ENCODE measurements at regions not wholly inside any gene's neighbourhood (a gene's known extent, or its start where the extent isn't known, plus 50 kb on each side); places are given as distances from the start of the nearest gene placed in this dataset.

DNA sequence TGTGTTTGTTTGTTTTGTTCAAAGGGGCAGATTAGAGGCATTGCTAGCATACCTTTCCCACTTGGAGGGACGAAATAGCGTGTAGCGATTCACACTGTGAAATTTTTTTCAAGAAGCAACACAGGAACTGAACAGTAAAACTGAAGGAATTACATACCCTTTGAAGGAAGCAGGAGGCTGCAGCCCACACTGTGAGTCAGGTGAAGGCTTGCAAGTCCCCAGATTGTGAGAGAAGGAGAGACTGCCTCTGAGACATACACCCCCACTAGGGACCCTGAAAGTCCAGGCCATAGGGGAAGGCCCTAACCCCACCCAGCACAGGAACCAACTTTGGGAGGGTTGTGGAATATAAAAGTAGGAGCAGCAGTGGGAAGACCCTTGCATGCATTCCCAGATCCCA, 69.6 kb upstream of the HS3ST3A1 start:
- no peak overlapping the region for H3K4me3 Mint-ChIP-seq
- POLR2A ChIA-PET, result no interaction called here

DNA sequence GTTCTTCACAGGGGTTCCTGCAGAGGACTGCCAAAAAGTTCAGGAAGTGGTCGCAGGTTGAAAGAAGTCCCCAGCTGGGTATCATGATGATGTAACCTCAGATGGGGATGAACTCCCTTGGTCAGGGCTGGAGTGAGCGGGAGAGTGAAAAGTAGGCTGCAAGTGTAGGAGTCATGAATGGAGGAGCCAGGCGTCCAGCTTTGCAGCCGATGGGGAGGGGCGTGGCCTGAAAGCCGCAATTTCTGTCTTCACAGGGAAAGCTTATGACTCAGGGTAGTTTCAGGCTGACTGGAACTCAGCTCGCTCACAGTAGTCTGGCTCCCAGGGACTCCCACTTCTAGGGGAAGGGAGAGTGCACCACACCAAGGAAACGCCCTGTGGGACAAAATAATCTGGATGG, 70.0 kb upstream of the HS3ST3A1 start:
- H3K27ac Mint-ChIP-seq, result no peak overlapping the region
- Histone ChIP-seq H4K20me1 (ENCODE audit: control insufficient read depth, insufficient read depth, low read length, poor library complexity, severe bottlenecking) (no peaks in the 10 kb centered on the region), H3K27ac (ENCODE audit: low read length in 2 of 2) (no peak overlapping the region), H3K9ac (ENCODE audit: low read length) (no peak overlapping the region), H3K9me3 (ENCODE audit: control extremely low read depth in 1 of 3, control insufficient read depth in 2 of 3, insufficient read depth in 1 of 3, low read length in 2 of 3) (peaks cover 2 to 18% (median 17%) of the 10 kb centered on the region in 3 donors), H3K4me2 (replicated peaks; ENCODE audit: low read depth, low read length, poor library complexity, severe bottlenecking) (no peak overlapping the region), H3K36me3 (replicated peaks in 1 of 2; ENCODE audit: control extremely low read depth in 1 of 2, control insufficient read depth in 1 of 2, extremely low read depth in 1 of 2, insufficient read depth in 2 of 2, low read length in 1 of 2) (no peaks in the 10 kb centered on the region), H2AFZ (ENCODE audit: insufficient read depth, low read depth, low read length, poor library complexity, severe bottlenecking) (no peak overlapping the region), H3K27me3 (replicated peaks in 1 of 4; ENCODE audit: control extremely low read depth in 1 of 4, control insufficient read depth in 3 of 4, insufficient read depth in 4 of 4, low read length in 3 of 4) (no peaks in the 10 kb centered on the region), H3K4me1 (ENCODE audit: control insufficient read depth in 2 of 2, insufficient read depth in 2 of 2, low read length in 2 of 2) (no peaks in the 10 kb centered on the region), H3K4me3 (ENCODE audit: control extremely low read depth in 1 of 5, extremely low read depth in 1 of 5, insufficient read depth in 1 of 5, low read depth in 2 of 5, low read length in 4 of 5) (no peak overlapping the region), H3K79me2 (ENCODE audit: control insufficient read depth, insufficient read depth, low read length) (no peaks in the 10 kb centered on the region)
- H3K9me3 Mint-ChIP-seq (ENCODE audit: insufficient read depth), result peaks cover 11% of the 10 kb centered on the region
- intact Hi-C loops (cut with micrococcal nuclease), result no loop called here
- DNase-seq (no peak), ATAC-seq (ENCODE audit: low read depth) (no peak)
- 72% methylated on average over 7 of the region's 8 CpGs for WGBS (ENCODE audit: insufficient coverage)
- TF ChIP-seq, protein P1, sequence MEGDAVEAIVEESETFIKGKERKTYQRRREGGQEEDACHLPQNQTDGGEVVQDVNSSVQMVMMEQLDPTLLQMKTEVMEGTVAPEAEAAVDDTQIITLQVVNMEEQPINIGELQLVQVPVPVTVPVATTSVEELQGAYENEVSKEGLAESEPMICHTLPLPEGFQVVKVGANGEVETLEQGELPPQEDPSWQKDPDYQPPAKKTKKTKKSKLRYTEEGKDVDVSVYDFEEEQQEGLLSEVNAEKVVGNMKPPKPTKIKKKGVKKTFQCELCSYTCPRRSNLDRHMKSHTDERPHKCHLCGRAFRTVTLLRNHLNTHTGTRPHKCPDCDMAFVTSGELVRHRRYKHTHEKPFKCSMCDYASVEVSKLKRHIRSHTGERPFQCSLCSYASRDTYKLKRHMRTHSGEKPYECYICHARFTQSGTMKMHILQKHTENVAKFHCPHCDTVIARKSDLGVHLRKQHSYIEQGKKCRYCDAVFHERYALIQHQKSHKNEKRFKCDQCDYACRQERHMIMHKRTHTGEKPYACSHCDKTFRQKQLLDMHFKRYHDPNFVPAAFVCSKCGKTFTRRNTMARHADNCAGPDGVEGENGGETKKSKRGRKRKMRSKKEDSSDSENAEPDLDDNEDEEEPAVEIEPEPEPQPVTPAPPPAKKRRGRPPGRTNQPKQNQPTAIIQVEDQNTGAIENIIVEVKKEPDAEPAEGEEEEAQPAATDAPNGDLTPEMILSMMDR (IDR thresholded peaks at IDR 0.05), result no peak
- no peak for TF ChIP-seq EZH2 (IDR thresholded peaks at IDR 0.05; ENCODE audit: borderline replicate concordance, insufficient read depth, low read depth, low read length, poor library complexity, severe bottlenecking)
- H3K4me1 Mint-ChIP-seq, result no peaks in the 10 kb centered on the region
- peaks cover 33% of the 10 kb centered on the region for H3K27me3 Mint-ChIP-seq
- H3K4me3 Mint-ChIP-seq, result no peak overlapping the region
- POLR2A ChIA-PET, result no interaction called here
- CTCF ChIA-PET, result interaction anchor here (1.2 kb wide), 1 partner anchor 10 kb away, joined by 3 read pairs; no protein-coding TSS in a partner anchor

More for the DNA sequence above, 69.6 kb upstream of the HS3ST3A1 start:
- H3K4me1 Mint-ChIP-seq, result no peaks in the 10 kb centered on the region
- no peak for ATAC-seq (ENCODE audit: low read depth)
- H3K27ac Mint-ChIP-seq, result no peak overlapping the region
- Histone ChIP-seq H3K27ac (ENCODE audit: low read length in 2 of 2) (no peak overlapping the region), H3K4me3 (ENCODE audit: control extremely low read depth in 1 of 5, extremely low read depth in 1 of 5, insufficient read depth in 1 of 5, low read depth in 2 of 5, low read length in 4 of 5) (no peak overlapping the region), H3K9me3 (ENCODE audit: control extremely low read depth in 1 of 3, control insufficient read depth in 2 of 3, insufficient read depth in 1 of 3, low read length in 2 of 3) (peaks cover 2 to 21% (median 18%) of the 10 kb centered on the region in 3 donors), H3K4me1 (ENCODE audit: control insufficient read depth in 2 of 2, insufficient read depth in 2 of 2, low read length in 2 of 2) (no peaks in the 10 kb centered on the region), H3K4me2 (replicated peaks; ENCODE audit: low read depth, low read length, poor library complexity, severe bottlenecking) (no peak overlapping the region), H3K9ac (ENCODE audit: low read length) (no peak overlapping the region), H3K36me3 (replicated peaks in 1 of 2; ENCODE audit: control extremely low read depth in 1 of 2, control insufficient read depth in 1 of 2, extremely low read depth in 1 of 2, insufficient read depth in 2 of 2, low read length in 1 of 2) (no peaks in the 10 kb centered on the region), H3K79me2 (ENCODE audit: control insufficient read depth, insufficient read depth, low read length) (no peaks in the 10 kb centered on the region), H2AFZ (ENCODE audit: insufficient read depth, low read depth, low read length, poor library complexity, severe bottlenecking) (no peak overlapping the region), H4K20me1 (ENCODE audit: control insufficient read depth, insufficient read depth, low read length, poor library complexity, severe bottlenecking) (no peaks in the 10 kb centered on the region), H3K27me3 (replicated peaks in 1 of 4; ENCODE audit: control extremely low read depth in 1 of 4, control insufficient read depth in 3 of 4, insufficient read depth in 4 of 4, low read length in 3 of 4) (no peaks in the 10 kb centered on the region)
- peaks cover 11% of the 10 kb centered on the region for H3K9me3 Mint-ChIP-seq (ENCODE audit: insufficient read depth)
- intact Hi-C loops (cut with micrococcal nuclease), result no loop called here
- CTCF ChIA-PET, result no interaction called here
- peaks cover 33% of the 10 kb centered on the region for H3K27me3 Mint-ChIP-seq
- DNase-seq, result no peak
- TF ChIP-seq EZH2 (IDR thresholded peaks at IDR 0.05; ENCODE audit: borderline replicate concordance, insufficient read depth, low read depth, low read length, poor library complexity, severe bottlenecking), result no peak
- TF ChIP-seq, protein P1 (IDR thresholded peaks at IDR 0.05), result no peak
- WGBS (ENCODE audit: insufficient coverage), result 80% methylated on average over 1 of the region's 3 CpGs

All from B cell (primary cell).